HG03196 (cell line): ENCODE measurements at regions not wholly inside any gene's neighbourhood (a gene's known extent, or its start where the extent isn't known, plus 50 kb on each side); places are given as distances from the start of the nearest gene placed in this dataset.
"Not testable (repeated sequence)": the region's sequence is repeated elsewhere in the genome, so short reads cannot be mapped to it uniquely, and the experiment has no call there.

Experiments
- ATAC-seq: cut with Tn5 transposase; IDR thresholded peaks from one replicate; pipeline ENCODE4 v1.9.1; 2021; ENCODE audit not compliant: unreplicated experiment

DNA sequence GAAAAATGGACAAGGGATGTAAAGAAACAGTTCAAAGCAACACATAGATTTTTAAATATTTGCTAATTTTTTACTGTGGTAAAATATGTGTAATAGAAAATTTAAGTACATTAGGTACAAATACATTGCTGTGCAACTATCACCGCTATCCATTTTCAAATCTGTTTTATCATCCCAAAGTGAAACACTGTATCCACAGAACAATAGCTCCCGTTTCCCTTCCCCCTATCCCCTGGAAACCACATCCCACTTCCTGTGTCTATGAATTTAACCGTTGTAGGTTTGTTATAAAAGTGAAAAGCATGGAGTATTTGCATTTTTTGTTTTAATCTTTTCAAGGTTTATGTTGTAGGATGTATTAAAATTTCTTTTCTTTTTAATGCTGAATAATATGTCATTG lies 152.9 kb upstream of the HSFY1 start:
- ATAC-seq: not testable (repeated sequence)

DNA sequence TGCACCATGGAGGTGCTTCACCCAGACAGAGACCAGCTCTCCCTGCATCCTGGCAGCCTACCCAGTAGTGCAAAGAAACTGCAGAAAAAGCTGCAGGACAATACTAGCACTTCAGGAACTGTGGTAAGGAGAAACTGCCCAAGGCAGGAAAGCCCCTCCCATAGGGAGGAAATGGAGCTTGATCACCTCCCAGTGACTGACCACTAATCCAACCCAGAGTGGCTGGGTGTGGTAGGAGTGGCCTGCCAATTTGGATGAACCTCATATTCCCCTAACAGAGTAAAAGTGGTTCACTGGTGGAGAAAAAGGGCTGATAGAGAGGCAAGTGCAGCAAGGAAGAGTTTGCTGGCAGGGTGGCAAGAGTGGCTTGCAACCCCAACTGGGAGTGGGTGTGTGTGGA lies 125.7 kb upstream of the HSFY1 start:
- not testable (repeated sequence) for ATAC-seq

DNA sequence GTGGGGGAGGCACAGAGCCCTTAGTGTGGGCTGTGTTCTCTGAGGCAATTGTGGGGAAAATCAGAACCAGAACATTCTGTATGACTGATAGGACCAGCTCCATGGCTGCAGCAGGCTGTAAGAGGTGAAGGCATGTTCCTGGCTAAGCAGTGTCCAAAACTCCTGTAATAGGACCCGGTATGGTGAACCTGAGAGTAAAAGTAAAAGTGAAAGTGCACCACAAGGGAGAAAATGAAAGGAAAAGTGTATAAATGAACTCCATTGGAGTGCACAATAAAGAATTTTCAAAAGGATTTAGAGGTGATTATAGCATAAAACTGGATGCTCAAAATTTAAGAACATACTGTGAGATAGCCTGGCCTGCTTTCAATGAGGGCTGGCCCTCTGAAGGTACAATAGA lies 125.1 kb upstream of the HSFY1 start:
- ATAC-seq: not testable (repeated sequence)

DNA sequence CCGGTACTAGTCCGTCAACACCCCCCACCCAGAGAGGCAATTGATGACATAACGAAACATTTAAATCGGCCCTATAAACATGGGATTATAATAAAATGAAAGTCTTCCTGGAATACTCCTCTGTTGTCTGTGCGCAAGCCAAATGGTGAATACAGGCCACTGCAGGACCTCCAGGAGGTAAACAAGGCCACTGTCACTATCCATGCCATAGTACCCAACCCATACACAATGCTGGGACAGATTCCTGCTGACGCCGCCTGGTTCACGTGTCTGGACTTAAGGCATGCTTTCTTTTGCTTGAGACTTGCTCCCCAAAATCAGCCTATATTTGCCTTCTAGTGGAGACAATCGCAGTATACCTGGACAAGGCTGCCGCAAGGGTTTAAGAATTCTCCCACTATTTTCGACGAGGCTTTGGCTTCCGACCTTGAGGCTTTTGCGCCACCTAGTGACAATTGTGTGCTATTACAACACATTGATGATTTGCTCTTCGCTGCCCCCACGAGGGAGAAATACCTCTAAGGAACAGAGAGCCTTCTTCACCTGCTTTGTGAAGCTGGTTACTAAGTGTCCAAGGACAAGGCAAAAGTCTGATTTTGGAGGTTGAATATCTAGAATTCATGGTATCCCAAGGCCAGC lies 122.4 kb upstream of the HSFY1 start:
- ATAC-seq: not testable (repeated sequence)

DNA sequence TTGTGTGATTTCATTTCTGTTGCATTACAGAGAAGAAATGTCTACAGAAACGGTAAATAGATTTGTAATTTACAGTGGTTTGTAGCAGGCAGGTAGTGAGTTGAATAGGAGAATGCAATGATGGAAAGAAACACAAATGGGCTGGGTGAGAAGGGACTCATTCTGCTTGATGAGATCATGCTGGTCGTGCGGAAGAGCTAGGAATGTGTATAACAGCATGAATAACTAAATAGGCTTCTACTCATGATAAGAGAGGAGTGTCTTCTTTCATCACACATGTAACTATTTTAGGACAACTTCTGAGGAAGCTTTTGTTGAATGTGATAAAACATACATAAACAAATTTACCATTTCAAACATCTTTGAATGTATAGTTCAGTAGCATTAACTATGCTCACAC lies 113.0 kb upstream of the HSFY1 start:
- not testable (repeated sequence) for ATAC-seq

DNA sequence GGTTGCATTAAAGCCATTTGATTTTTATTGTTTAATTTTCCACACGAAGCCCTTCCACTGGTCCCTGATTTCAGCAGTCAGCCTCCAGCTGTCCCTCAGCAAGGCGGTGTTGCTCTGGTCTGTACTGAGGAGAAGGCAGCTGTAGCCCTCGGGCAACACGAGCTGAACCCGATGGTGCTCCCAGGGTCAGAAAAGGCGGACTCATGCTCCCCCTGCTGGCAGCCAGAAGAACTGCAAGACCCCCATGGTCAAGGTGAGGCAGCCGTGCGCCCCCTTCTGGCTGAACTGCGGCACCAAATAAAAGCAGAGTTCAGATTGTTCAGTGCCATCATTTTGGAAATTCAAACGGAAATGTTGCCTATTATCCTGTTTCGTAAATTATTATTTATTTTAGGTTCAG lies 100.7 kb upstream of the HSFY1 start:
- ATAC-seq: peak; percentile 84

DNA sequence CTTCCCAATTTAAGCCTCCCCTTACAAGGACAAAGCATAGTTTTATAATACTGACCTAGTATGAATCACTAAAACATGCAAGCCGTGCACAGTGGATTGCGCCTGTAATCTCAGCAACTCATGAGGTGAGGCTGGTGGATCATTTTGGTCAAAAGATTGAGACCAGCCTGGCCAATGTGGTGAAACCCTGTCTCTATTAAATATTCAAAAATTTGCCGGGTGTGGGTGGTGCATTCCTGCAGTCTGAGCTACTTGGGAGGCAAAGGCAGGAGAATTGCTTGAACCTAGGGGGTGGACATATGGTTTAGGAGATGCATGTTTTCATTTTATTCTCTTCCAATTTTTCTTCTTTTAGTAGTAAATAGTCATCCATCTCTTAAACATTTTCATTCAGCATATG lies 93.7 kb upstream of the HSFY1 start:
- not testable (repeated sequence) for ATAC-seq

DNA sequence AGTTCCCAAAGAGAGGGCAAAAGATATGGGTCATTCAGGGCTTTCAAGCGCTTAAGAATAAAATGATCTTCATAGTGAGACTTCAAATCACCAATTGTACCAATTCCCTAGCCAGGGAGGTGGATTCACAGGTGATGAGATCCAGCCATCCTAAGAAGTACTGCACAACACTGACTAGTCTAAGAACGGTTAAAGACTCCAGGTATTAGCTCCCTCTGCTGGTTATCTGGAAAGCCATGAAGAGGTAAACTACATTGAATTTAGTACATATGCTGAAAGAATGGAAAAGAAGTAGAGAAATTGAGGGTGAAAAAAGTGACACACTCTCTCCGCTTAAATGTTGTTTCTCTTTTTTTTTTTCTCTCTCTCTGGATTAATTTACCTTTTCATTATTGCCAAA lies 87.4 kb upstream of the HSFY1 start:
- ATAC-seq: not testable (repeated sequence)

DNA sequence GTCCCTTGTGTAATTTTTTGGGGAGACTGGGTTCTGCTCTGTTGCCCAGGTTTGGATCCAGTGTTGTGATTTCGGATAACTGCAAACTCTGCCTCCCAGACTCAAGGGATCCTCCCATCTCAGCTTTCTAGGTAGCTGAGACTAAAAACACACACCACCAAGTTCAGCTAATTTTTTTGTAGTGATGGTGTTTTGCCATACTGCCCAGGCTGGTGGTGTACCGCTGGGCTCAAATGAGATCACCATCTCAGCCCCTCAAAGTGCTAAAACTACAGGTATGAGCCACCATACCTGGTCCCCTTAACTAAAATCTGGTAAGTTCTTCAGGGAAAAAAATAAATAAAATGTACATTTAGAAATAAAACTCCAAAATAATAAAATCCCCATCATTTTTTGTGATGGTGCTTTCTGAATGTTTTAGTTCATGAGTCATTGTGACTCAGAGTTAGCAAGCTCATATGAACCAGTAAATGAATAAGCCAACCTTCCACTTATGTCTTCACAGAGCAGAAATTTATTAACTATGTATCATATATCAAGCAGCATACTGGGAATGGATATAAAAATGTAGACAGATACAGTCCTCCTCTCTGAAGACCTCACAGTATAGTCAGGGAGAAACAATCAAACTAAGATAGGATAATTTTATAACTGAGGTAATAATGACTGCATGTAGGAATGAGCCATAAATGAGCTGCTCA lies 85.2 kb upstream of the HSFY1 start:
- not testable (repeated sequence) for ATAC-seq

DNA sequence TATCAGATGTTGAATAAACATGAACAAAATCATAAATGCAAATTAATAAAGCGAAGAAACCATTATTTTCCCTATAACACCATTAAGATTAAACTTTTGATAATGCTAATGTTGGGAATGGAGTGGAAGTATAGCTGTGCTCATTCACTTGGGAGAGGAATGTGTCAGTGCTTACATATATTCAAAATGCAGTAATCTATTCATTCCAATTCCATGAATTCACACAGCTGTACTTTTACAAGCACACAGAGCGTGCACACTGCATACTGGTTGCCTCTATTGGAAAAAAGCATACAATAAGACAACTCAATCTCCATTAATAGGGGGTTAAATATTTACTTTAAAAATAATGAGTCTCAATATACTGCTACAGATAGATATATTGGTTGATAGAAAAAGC lies 81.7 kb upstream of the HSFY1 start:
- ATAC-seq: not testable (repeated sequence)

DNA sequence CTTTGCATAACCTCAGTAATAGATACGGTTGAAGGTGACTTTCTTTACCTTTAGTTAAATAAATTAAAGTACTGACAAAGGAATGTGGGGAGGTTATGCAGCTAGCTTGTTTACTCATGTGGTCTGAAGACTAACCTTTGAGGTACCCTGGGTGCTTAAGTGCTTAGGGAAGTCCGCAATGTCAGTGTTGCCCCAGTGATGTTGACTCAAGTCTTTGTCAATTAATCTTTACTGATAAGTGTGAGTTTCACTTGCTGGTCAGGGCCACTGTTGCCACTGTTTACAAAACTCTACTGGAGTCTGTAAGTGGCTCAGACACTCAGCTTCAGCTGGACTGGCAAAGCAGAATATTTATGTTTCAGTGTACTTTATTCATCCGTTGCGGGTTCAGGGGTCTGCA lies 79.9 kb upstream of the HSFY1 start:
- not testable (repeated sequence) for ATAC-seq

DNA sequence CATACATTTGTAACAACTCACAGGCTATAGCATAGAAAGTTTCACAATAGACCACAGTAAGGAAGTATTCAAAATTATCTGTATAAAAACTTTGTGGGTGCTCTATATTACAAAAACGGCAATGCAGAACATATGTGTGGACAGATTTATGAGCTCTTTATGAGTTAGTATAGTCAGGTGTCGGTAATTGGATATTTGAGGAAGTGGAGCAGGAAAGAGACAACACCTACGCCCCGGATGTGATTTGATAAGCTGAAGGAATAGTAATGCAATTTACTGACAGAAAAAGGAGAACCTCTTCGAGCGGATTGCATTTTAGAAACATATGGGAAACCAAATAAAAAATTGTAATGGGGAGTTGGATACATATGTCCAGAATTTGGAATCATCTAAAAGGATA lies 63.2 kb upstream of the HSFY1 start:
- not testable (repeated sequence) for ATAC-seq
